ENCODE measurements at regions not wholly inside any gene's neighbourhood (a gene's known extent, or its start where the extent isn't known, plus 50 kb on each side); places are given as distances from the start of the nearest gene placed in this dataset.
A peak's percentile ranks its signal among the peaks of the same experiment; 100 is the strongest.
"Not testable (repeated sequence)": the region's sequence is repeated elsewhere in the genome, so short reads cannot be mapped to it uniquely, and the experiment has no call there.

GRCh38 chr6:166877906-166878305 lies 78.4 kb downstream of the RNASET2 start:
- DNase-seq (ENCODE audit: low spot score) = no peak

- no peak for DNase-seq (ENCODE audit: low spot score)
These were observed 79.0 kb downstream of the RNASET2 start for GRCh38 chr6:166877349-166877748.

- no peak for DNase-seq (ENCODE audit: low spot score)
These were observed 83.8 kb downstream of the RNASET2 start for GRCh38 chr6:166872531-166873009.

GRCh38 chr6:166870602-166871208 lies 85.6 kb downstream of the RNASET2 start:
- DNase-seq (ENCODE audit: low spot score) = no peak

GRCh38 chr6:166866839-166867637 lies 89.3 kb downstream of the RNASET2 start:
- no peak for DNase-seq (ENCODE audit: low spot score)

- DNase-seq (ENCODE audit: low spot score) = no peak
These were observed 92.0 kb downstream of the RNASET2 start for GRCh38 chr6:166864333-166864732.

GRCh38 chr6:166862978-166863530 lies 93.3 kb downstream of the RNASET2 start:
- DNase-seq (ENCODE audit: low spot score) = no peak

GRCh38 chr6:166862287-166862977 lies 93.9 kb downstream of the RNASET2 start:
- DNase-seq (ENCODE audit: low spot score) = peak; percentile 37

- no peak for DNase-seq (ENCODE audit: low spot score)
These were observed 94.4 kb downstream of the RNASET2 start for GRCh38 chr6:166861961-166862286.

GRCh38 chr6:166861304-166861703 lies 95.0 kb downstream of the RNASET2 start:
- no peak for DNase-seq (ENCODE audit: low spot score)

GRCh38 chr6:166860392-166860791 lies 96.0 kb downstream of the RNASET2 start:
- no peak for DNase-seq (ENCODE audit: low spot score)

- no peak for DNase-seq (ENCODE audit: low spot score)
These were observed 100.9 kb downstream of the RNASET2 start for GRCh38 chr6:166855416-166855815.

- no peak for DNase-seq (ENCODE audit: low spot score)
These were observed 102.7 kb downstream of the RNASET2 start for GRCh38 chr6:166853371-166854325.

GRCh38 chr6:166852451-166852975 lies 103.8 kb downstream of the RNASET2 start:
- no peak for DNase-seq (ENCODE audit: low spot score)

- no peak for DNase-seq (ENCODE audit: low spot score)
These were observed 104.4 kb downstream of the RNASET2 start for GRCh38 chr6:166851911-166852310.

- DNase-seq (ENCODE audit: low spot score) = no peak
These were observed 104.9 kb downstream of the RNASET2 start for GRCh38 chr6:166851426-166851825.

- DNase-seq (ENCODE audit: low spot score) = no peak
These were observed 105.7 kb downstream of the RNASET2 start for GRCh38 chr6:166850677-166851076.

GRCh38 chr6:166849749-166850183 lies 106.6 kb downstream of the RNASET2 start:
- DNase-seq (ENCODE audit: low spot score) = no peak

GRCh38 chr6:166848979-166849748 lies 107.2 kb downstream of the RNASET2 start:
- DNase-seq (ENCODE audit: low spot score) = no peak

- DNase-seq (ENCODE audit: low spot score) = not testable (repeated sequence)
These were observed 109.8 kb downstream of the RNASET2 start for GRCh38 chr6:166846446-166847142.

Measured in CD4-positive, alpha-beta T cell treated with Interleukin-6 at 100 ng/mL for 8 hours (primary cell).